ENCODE measurements at regions not wholly inside any gene's neighbourhood (a gene's known extent, or its start where the extent isn't known, plus 50 kb on each side); places are given as distances from the start of the nearest gene placed in this dataset.

DNA sequence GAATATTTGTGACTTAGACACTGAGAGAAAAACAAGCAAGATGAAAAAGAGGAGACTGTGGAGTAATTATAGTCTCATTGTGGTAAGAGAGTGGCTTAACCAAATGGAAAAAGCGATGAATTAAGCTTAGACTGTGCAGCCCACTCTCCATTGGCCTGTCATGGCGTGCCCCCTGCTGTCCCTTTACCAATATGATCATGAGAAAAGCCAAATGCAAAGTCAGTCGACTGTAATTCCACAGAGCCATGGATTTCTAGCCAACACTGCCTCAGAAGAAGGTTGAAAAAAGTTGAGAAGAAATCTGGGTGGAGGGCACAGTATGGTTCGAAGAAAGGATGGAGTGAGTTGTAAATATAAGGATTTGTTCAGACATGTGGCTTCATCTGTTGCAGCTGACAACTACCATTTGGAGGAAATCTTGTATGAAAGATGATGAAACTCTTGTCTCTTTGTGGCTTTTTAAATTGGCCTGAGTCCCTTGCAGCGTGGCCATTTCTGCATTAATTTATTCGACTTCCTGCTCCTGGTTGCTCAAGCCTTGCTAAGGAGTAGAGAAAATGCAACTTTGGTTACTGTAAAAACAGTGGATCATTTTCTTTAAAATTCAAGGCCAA is 251.4 kb downstream of the DOK5 start:
- TF ChIP-seq, protein P1, sequence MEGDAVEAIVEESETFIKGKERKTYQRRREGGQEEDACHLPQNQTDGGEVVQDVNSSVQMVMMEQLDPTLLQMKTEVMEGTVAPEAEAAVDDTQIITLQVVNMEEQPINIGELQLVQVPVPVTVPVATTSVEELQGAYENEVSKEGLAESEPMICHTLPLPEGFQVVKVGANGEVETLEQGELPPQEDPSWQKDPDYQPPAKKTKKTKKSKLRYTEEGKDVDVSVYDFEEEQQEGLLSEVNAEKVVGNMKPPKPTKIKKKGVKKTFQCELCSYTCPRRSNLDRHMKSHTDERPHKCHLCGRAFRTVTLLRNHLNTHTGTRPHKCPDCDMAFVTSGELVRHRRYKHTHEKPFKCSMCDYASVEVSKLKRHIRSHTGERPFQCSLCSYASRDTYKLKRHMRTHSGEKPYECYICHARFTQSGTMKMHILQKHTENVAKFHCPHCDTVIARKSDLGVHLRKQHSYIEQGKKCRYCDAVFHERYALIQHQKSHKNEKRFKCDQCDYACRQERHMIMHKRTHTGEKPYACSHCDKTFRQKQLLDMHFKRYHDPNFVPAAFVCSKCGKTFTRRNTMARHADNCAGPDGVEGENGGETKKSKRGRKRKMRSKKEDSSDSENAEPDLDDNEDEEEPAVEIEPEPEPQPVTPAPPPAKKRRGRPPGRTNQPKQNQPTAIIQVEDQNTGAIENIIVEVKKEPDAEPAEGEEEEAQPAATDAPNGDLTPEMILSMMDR (conservative IDR thresholded peaks at IDR 0.05; ENCODE audit: low read depth in 2 of 2), result no peak
- no peak for TF ChIP-seq CREB1 (CRISPR knock-in tag; IDR thresholded peaks at IDR 0.05; ENCODE audit: low read depth)
- TF ChIP-seq, protein P2, sequence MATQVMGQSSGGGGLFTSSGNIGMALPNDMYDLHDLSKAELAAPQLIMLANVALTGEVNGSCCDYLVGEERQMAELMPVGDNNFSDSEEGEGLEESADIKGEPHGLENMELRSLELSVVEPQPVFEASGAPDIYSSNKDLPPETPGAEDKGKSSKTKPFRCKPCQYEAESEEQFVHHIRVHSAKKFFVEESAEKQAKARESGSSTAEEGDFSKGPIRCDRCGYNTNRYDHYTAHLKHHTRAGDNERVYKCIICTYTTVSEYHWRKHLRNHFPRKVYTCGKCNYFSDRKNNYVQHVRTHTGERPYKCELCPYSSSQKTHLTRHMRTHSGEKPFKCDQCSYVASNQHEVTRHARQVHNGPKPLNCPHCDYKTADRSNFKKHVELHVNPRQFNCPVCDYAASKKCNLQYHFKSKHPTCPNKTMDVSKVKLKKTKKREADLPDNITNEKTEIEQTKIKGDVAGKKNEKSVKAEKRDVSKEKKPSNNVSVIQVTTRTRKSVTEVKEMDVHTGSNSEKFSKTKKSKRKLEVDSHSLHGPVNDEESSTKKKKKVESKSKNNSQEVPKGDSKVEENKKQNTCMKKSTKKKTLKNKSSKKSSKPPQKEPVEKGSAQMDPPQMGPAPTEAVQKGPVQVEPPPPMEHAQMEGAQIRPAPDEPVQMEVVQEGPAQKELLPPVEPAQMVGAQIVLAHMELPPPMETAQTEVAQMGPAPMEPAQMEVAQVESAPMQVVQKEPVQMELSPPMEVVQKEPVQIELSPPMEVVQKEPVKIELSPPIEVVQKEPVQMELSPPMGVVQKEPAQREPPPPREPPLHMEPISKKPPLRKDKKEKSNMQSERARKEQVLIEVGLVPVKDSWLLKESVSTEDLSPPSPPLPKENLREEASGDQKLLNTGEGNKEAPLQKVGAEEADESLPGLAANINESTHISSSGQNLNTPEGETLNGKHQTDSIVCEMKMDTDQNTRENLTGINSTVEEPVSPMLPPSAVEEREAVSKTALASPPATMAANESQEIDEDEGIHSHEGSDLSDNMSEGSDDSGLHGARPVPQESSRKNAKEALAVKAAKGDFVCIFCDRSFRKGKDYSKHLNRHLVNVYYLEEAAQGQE (IDR thresholded peaks at IDR 0.05; ENCODE audit: unreplicated experiment), result no peak
- no peak for TF ChIP-seq EZH2 (IDR thresholded peaks at IDR 0.05; ENCODE audit: low read depth, unreplicated experiment)
- no peak for TF ChIP-seq POLR2AphosphoS5 (IDR thresholded peaks at IDR 0.05; ENCODE audit: low read depth)
- TF ChIP-seq EZH2phosphoT487 (IDR thresholded peaks at IDR 0.05; ENCODE audit: unreplicated experiment), result no peak
- no peak for TF ChIP-seq STAT1 (IDR thresholded peaks at IDR 0.05; ENCODE audit: unreplicated experiment)
- TF ChIP-seq, protein P3, sequence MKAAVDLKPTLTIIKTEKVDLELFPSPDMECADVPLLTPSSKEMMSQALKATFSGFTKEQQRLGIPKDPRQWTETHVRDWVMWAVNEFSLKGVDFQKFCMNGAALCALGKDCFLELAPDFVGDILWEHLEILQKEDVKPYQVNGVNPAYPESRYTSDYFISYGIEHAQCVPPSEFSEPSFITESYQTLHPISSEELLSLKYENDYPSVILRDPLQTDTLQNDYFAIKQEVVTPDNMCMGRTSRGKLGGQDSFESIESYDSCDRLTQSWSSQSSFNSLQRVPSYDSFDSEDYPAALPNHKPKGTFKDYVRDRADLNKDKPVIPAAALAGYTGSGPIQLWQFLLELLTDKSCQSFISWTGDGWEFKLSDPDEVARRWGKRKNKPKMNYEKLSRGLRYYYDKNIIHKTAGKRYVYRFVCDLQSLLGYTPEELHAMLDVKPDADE (IDR thresholded peaks at IDR 0.05), result no peak
- no peak for TF ChIP-seq JUNB (IDR thresholded peaks at IDR 0.05; ENCODE audit: unreplicated experiment)
- no peak for TF ChIP-seq ZNF331 (CRISPR knock-in tag; IDR thresholded peaks at IDR 0.05; ENCODE audit: low read depth)

Data from GM23338 (cell line).